DMS53 treated with DMSO at 0.1 percent for 48 hours (cell line): ENCODE measurements at regions not wholly inside any gene's neighbourhood (a gene's known extent, or its start where the extent isn't known, plus 50 kb on each side); places are given as distances from the start of the nearest gene placed in this dataset.
"Not testable (repeated sequence)": the region's sequence is repeated elsewhere in the genome, so short reads cannot be mapped to it uniquely, and the experiment has no call there.

Source experiments
- DNase-seq: peaks from one replicate; lab custom pipeline; 2025; ENCODE audit not compliant: unreplicated experiment; lab: John Stamatoyannopoulos, UW

DNA sequence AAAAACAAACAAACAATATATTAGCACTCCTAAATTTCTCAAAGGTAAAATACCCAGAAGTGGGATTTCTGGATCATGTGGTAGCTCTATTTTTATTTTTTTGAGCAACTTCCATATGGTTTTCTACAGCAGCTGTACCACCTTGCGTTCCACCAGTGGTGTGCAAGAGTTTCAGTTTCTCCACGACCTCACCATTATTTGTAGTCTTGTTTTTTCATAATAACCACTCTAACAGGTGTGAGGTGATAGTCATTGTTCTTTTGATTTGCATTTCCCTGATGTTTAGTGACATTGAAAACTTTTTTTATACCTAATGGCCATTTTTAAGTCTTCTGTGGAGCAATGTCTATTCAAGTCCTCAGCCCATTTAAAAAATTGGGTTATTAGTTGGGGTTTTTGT, 127.3 kb upstream of the SLC38A2 start:
- no peak for DNase-seq

DNA sequence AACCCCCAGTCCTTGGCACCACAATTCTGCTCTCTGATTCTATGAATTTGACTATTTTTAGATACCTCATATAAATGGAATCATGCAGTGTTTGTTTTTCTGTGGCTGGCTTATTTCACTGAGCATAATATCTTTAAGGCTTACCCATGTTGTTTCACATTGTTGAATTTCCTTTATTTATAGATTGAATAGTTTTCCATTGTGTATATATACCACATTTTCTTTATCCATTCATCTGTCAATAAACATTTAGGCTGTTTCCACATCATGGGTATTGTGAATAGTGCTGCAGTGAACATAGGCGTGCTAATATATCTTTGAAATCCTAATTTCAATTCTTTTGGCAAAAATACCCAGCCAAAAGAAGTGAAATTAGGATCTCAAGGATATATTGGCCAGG, 126.7 kb upstream of the SLC38A2 start:
- DNase-seq, result no peak

DNA sequence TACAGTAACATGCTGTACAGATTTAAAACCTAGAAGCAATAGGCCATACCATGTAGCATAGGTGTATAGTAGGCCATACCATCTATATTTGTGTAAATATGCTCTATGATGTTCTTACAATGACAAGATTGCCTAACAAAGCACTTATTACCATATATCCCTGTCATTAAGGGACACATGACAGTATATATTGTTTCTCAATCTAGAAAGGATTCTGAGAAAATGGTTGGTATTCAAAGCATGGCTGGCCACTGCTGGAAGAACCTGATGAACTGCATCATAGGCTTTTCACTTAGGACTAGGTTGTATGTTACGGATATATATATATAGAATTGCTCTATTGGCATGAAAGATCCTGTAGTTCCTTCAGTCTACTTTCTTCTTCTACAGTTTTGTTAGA, 125.2 kb upstream of the SLC38A2 start:
- no peak for DNase-seq

DNA sequence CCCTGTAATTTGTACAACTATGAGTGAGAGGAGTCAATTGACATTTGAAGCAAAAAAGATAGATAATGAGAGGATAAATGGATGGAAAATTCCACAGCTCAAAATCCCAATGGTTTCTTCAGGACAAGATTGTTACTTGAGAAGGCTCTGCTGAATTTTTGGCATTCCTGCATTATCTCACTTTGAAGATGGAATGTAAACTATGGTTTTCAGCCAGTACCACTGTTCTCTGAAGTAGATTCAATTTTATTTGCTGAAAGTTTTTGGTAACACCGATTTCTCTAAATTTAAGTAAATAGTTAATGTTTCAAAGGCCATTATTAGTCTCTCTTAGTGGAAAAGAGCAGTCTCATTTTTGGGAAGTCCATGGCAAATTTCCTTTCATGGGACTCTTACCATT, 121.9 kb upstream of the SLC38A2 start:
- no peak for DNase-seq

DNA sequence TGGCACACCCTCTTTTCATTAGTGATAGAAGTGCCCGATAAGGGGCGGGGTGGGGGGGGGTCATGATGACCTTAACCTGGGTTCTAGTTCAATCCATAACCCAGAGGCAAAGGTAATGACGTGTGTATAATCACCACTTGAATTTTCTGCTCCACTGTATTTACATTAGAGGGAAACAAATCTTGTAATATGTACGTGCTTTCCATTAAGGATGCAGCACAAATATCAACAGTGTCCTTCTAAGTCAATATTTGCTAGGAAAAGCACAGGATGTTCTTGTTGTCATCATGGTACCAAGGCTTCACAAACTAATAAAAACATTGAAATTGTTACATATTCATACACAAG, 121.2 kb upstream of the SLC38A2 start:
- DNase-seq, result peak; percentile 100

DNA sequence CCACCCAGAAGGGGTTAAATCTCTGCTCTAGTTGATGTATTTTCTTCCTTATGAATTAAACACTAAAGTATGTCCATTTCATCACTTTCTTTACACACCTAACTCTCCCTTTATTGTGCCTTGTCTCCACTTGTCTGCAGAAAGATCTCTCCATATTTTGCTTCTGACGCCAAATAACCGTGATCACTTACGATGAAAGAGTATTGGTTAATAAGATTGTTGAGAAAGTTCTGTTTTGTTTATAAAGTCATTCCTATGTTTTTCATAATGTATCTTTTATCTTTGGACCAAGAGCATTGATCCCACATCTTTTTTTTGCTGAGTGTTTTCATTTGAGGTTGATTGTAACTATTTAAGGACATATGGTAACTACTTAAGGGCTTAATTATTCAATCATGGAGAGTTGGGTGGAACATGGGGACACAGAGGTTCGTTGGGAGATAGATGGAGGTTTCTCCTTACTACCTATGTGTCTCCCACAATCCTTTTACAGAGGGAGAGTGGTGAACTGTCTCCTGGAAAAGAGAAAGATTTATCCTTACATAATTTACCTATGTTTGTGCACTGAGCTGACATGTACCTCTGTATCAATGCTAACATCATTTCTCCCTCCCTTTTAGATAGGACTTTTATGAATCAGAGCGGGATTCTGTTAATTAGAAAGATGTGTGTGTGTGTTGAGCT, 120.7 kb upstream of the SLC38A2 start:
- DNase-seq, result no peak

DNA sequence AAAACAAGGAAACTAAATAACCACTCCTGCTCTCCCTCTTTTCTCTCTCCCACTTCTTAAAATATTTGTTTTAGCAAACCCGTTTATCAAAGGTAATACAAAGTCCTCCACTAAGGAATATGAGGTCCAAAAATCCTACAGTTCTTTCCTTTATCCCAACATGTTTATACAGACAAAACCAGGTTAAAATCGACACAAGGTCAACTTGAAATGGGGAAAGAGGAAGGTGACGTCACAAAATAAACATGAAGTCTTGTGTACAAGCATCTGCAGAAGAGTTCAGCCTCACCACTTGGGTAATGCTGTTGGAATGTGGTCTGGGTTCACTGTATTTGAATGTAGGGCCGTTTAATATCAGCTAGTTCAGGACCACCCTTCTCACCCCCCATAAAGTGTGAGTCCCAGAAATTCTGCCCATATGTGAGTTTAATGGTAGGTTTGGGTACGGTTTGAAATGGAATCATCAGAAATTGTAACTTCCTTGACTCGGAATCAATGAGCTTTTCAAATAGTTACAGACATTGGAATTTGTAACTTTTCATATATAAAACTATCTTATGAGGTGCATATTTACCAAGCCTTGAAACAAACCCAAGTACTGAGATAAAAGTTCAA, 120.0 kb upstream of the SLC38A2 start:
- DNase-seq, result peak; percentile 99

DNA sequence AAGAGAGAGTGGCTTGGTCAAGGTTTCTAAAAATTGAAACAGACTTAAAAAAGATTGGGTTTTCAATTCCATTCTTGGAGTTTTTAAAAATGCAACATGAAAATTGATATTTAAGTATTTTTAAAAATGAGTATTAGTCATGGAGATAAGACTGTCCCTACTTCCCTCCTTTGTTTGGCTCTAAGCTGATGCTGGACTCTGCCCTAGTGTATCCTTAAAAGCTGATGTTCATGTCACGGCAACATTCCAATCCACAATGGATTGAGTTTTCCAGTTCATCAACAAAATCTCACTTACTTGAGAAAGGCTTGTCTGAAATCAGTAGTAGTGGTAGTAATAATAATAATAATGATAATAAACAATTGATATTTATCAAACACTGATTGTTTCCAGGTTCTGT, 119.0 kb upstream of the SLC38A2 start:
- DNase-seq, result no peak

DNA sequence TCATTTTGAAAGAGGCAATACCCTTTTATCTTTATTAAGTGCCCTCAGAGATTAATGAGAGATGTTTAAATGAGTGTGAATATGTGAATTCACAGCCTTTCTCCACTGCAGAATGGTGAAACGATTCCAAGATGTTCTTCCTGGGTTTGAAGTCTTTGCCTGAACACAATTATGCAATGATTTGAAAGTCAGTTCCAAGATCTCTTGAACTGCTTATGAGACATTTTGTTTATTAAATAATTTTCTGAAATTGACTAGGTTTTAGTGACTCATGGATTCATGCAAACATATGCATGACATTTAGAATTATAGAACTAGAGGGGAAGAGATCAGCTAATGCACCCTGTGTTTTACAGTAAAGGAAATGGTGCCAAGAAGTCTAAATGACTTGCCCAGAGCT, 118.1 kb upstream of the SLC38A2 start:
- no peak for DNase-seq

DNA sequence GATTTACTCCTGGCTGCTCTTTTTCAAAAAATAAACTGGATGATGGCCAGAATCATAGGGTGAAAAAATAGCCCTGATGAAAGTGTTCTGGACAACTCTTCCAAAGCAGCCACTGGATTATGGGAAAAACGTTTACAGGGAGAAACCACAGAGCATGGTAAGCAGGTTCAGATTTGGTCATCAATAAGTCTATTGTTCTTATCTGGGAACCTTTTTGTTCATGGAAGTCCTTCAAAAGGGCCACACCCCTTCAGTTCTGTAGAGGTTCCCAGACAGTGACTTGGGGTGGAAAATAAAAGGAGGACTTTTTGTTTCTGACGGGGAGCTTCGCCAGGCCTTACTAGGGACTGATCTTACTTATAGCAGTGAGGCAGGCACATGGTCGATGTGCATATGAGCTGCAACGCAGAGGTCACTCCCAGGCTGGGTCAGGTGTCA, 117.4 kb upstream of the SLC38A2 start:
- DNase-seq, result no peak

DNA sequence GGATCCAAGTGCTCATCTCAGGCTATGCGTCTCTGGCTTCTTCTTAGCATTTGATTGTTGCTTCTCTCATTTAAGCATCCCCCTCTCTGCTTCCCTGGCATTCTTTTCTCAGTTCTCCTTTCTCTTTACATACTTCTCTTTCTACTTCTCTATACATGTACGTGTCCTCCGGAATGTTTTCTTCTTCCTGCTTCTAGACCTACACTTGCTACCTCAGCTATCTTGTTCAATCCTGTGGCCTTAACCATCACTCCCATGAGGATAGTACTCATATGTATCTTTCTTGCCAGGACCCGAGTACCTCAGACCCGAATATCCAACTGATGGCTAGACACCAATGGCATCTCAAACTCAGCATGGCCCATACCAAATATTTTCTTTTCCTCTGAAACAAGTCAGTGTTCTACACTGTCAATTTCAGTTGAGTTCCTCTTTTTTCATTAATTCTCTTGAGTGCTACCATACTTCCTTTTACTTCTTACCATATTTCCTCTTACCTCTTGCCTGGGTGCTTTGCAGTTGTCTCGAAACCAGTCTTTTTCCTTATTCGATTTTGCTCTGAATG, 115.1 kb upstream of the SLC38A2 start:
- no peak for DNase-seq

DNA sequence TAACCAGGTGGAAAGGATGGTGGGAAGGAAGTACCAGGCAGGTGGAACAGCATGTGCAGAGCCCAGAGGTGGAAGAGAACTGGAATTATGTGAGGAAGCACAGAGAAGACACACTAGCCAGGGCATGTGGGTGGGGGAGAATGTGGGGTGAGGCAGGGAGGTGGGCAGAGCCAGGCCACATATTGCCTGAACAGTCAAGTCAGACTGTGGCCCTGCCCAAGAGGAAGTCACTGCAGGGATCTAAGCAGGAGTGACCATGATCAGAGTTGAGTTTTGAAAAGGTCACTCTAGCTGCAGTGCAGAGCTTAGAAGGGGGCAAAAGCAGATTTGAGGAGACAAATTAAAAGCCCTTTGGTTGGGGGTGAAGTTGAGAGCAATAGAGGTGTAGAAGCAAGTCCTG, 114.0 kb upstream of the SLC38A2 start:
- DNase-seq, result no peak

DNA sequence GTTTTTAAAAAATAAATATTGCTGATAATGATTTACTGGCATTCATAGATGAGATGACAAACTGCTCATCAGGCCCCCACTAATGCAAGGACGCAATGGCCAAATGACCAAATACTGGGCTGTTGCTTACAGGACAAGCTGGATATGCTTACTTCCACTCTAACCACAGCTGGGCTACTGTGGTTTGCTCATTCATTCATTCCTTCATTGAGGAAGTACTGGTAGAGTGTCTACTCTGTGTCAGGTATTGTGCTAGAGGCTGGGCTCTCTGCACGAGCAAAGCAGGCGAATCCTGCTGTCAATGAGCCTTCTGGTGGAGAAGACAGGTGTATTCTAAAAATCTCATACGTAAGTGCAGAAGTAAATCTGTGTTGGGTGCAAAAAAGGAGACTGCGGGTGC, 113.3 kb upstream of the SLC38A2 start:
- no peak for DNase-seq

DNA sequence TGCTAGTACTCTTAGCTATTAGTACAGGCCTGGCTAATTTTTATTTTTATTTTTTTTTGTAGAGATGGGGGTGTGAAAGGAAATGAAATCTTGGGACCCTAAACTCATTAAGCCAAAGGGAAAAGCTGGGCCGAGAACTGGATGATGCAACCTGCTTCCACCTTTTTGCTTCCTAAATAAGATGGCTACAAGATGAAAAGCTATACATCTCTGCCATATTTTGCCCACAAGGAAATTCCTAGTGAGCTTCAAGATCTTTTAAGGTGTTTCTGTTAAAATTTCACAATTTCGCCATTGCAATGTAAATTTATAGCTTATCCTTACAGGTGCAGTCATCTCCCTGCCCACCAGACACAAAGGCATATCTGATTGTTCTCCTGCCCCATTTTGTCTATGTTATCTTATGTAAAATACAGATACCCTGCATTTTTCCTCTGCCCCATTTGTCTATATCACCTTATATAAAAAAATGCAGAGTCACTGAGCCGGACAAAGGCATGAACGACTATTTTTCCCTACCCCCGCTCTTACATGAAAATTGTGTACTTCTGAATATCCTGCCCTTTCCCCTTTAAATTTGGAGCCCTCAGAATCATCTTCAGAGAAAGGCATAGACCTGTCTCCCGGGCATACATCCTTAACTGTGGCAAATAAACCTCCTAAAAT, 112.0 kb upstream of the SLC38A2 start:
- no peak for DNase-seq

DNA sequence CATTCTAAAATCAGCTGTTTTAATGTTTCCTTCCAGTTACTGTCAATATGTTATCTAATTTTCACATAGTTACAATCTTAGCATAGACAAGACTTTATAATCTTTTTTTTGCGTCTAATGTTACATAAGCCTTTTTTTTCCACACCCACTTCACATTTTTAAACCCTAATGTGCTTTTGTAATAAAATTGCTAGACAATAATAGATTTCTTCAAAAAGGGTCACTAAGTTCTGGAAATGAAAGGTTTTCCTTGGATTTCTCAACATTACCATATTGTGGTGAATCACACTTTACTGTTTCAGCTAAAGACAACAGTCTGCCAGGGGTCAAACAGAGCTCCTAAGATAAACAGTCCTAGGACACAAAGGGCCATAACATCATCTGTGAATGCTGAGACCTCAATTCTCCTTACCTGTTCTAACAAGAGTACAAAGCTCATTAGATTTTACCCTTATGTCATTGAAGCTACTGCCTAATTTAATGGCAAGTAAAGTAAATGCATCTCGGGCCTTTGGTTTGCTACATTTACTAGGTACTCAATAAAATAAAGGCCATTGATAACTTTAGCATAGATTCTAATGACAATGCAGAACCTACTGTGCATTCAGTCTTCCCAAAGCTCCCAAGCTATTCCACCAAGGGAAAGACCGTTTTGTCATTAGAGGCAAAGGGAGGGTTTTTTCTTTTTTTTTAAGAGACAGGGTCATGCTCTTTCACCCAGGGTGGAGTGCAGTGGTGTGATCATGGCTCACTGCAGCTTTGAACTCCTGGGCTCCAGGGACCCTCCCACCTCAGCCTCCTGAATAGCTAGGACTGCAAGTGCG, 111.2 kb upstream of the SLC38A2 start:
- no peak for DNase-seq

DNA sequence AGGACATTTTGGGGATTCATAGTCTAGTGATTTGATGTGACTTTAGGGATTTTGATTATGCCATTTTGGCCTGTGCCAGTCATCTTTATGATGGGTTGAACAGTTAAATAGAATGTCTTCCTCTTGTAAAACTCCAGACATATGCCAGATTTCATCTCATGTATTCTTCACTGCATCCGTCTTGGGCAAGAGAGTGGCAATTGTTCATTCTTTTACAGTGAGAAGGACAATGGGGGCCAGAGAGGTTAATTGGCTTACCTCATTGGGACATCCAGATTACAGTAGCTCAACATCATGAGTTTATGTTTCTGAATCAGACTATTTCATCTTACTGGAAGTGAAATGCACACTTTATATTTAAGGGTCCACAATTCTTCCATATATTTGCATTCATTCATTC, 108.2 kb upstream of the SLC38A2 start:
- DNase-seq, result no peak

DNA sequence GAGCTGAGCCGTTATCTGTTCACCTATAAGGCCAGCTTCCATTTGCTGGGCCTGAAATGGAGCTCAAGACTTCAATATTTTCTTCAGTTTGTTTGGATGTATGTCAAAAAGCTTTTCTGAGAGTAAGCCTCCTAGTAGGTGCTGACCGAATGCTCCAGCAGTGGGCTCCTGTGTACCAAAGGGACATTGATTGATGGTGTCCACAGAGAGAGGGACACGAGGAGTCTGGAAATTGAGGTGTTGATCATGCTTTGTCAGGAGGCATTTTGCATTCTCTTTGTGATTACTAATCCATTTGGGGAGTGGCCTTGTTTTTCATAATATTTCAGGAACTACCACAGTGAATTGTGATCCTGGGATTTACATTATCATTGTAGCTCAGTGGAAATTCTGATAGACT, 107.7 kb upstream of the SLC38A2 start:
- DNase-seq, result no peak

DNA sequence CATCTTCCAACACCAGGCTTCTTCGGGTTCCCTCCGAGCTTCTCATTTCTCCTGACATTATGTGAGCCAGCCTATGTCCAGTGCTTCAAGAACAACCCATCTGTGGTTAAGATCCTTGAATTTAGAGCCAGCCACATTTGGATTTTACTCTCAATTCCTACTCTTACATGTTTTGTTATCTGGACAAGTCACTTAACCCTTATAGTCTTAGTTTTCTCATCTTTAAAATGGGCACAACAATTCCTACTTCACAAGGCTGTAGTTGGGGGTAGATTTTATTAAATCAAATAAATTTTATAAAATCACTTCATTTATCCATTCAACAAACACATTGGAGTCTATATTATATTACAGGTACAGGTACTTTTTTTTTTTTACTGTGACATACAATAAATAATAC, 105.5 kb upstream of the SLC38A2 start:
- DNase-seq, result no peak

DNA sequence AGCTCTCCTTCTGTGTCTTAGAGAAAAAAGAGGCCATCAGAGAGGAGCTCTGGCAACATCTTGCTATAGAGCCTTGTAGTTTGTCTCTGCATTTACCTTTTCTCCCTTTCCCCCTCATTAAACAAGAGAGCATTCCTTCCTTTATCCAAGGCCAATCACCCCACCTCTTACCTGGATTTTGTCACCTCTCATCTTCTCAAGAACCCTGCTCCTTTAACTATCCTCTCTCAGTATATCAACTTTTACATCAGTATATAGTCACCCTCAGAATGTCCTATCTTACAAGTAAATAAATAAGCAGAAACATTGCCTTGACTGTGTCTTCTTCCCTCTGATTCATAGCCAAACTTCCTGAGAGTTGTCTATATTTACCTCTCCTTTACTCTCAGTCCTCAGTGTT, 105.0 kb upstream of the SLC38A2 start:
- no peak for DNase-seq

DNA sequence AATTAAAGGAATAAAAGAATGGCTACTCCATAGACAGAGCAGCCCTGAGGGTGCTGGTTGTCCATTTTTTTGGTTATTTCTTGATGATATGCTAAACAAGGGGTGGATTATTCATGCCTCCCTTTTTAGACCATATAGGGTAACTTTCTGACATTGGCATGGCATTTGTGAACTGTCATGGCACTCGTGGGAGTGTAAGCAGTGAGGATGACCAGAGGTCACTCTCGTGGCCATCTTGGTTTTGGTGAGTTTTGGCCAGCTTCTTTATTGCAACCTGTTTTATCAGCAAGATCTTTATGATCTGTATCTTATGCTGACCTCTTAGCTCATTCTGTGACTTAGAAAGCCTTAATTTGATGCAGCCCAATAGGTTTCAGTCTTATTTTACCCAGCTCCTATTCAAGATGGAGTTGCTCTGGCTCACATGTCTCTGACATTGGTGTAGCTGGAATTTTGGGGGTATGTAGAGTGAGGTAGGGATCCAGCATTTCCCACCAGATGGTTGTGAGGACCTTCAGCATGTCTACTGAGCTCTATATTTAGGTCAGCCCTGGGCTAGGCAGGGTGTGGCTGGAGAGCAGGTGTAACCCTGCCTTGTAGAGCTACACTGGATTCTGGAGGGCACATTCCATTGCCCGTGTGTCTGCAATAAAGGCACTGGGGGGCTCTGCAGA, 103.5 kb upstream of the SLC38A2 start:
- DNase-seq, result no peak

DNA sequence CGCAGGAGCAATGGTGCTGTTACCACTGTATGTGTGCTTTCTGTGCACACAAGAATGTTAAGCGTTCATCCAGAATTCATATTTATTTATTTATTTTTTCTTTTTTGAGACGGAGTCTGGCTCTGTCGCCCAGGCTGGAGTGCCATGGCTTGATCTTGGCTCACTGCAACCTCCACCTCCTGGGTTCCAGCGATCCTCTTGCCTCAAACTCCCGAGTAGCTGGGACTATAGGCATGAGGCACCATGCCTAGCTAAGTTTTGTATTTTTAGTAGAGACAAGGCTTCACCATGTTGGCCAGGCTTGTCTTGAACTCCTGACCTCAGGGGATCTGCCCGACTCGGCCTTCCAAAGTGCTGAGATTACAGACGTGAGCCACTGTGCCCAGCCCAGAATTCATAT, 101.8 kb upstream of the SLC38A2 start:
- DNase-seq, result not testable (repeated sequence)
